BJ (cell line): ENCODE measurements at regions not wholly inside any gene's neighbourhood (a gene's known extent, or its start where the extent isn't known, plus 50 kb on each side); places are given as distances from the start of the nearest gene placed in this dataset.

Source experiments
- CTCF ChIA-PET: fragments of 350-600 bp; formaldehyde crosslinking; extraction: SDS; loops from one replicate; lab custom pipeline; 2021; ENCODE audit warnings: antibody characterized with exemption, inconsistent platforms; lab: Yijun Ruan, JAX
- POLR2A ChIA-PET: fragments of 300-600 bp; sonication (Branson Sonifier 250); formaldehyde crosslinking; extraction: SDS; loops from one replicate; lab custom pipeline; 2021; ENCODE audit warnings: antibody characterized with exemption; lab: Charles Lee
- DNase-seq: peaks from one replicate; pipeline ENCODE4 v3.0.0-alpha.2; 2011; ENCODE audit warnings: low read depth
- H3K27me3 ChIP-seq: 2 replicates; pipeline ENCODE4 v1.6.0; 2011; ENCODE audit warnings: low read length; ENCODE audit not compliant: control insufficient read depth, insufficient read depth
- H3K36me3 ChIP-seq: 2 replicates; pipeline ENCODE4 v1.5.1; 2011; ENCODE audit warnings: low read length; ENCODE audit not compliant: control insufficient read depth, insufficient read depth
- H3K4me3 ChIP-seq: 2 replicates; pipeline ENCODE4 v1.5.1; 2011; ENCODE audit warnings: low read depth, mild to moderate bottlenecking, control low read depth, low read length
- TF ChIP-seq, protein P1 (sequence below): IDR thresholded peaks from 2 replicates; pipeline ENCODE4 v1.5.1; 2011; ENCODE audit warnings: low read depth, mild to moderate bottlenecking, control low read depth, inconsistent platforms, low read length, moderate library complexity; ENCODE audit not compliant: insufficient read depth

DNA sequence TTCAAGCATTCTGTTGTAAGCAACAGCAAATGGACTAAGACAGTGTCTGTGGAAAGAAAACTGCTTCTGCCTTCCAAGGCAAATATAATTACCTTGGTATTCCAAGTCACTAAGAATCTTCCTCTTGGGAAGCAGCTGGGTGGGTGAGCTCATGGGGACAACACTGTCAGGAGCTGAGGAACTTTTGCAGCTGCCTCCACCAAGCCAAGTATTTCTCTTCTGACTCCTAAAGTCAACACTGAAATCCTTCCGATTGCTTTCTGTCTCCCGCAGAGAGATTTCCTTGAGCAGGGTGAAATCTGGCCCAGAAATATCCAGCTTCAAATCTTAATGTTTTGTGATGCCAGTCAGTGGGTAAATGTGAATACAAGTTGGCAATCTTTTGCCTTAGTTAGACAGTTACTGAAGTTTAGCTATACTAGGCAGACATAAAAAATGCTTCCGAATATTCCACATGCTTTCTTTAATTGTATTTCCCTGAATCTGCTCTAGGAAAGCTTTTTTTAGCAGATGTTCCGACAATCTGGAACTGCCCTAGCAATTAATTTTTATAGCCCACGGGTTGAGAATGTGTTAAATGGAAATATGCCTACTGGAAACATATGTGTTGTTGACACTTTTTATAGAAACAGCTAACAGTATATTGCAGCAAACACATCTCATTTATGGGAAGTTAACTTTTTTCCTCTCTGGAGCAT is 369.9 kb upstream of the DAB2 start:
- no peak overlapping the region for H3K4me3 ChIP-seq
- no peaks in the 10 kb centered on the region for H3K36me3 ChIP-seq
- TF ChIP-seq, protein P1, sequence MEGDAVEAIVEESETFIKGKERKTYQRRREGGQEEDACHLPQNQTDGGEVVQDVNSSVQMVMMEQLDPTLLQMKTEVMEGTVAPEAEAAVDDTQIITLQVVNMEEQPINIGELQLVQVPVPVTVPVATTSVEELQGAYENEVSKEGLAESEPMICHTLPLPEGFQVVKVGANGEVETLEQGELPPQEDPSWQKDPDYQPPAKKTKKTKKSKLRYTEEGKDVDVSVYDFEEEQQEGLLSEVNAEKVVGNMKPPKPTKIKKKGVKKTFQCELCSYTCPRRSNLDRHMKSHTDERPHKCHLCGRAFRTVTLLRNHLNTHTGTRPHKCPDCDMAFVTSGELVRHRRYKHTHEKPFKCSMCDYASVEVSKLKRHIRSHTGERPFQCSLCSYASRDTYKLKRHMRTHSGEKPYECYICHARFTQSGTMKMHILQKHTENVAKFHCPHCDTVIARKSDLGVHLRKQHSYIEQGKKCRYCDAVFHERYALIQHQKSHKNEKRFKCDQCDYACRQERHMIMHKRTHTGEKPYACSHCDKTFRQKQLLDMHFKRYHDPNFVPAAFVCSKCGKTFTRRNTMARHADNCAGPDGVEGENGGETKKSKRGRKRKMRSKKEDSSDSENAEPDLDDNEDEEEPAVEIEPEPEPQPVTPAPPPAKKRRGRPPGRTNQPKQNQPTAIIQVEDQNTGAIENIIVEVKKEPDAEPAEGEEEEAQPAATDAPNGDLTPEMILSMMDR = no peak
- CTCF ChIA-PET = interaction anchor here (0.8 kb wide), 1 partner anchor 32 kb away, joined by 3 read pairs; no protein-coding TSS in a partner anchor
- POLR2A ChIA-PET = interaction anchor here (0.6 kb wide), 1 partner anchor 420 kb away, joined by 3 read pairs; no protein-coding TSS in a partner anchor
- H3K27me3 ChIP-seq = peaks cover 3% of the 10 kb centered on the region
- no peak for DNase-seq

- POLR2A ChIA-PET = no interaction called here
- TF ChIP-seq, protein P1 = no peak
Observed at GRCh38 chr5:39785410-39785809, 360.6 kb upstream of the DAB2 start.

GRCh38 chr5:39783756-39784421 is 359.1 kb upstream of the DAB2 start:
- DNase-seq = peak; percentile 32
- TF ChIP-seq, protein P1 = no peak
- Histone ChIP-seq H3K27me3 (no peaks in the 10 kb centered on the region), H3K4me3 (no peak overlapping the region), H3K36me3 (no peaks in the 10 kb centered on the region)
- CTCF ChIA-PET = no interaction called here
- POLR2A ChIA-PET = no interaction called here

More at GRCh38 chr5:39785410-39785809, 360.6 kb upstream of the DAB2 start:
- CTCF ChIA-PET = interaction anchor here (1.0 kb wide), 1 partner anchor 15 kb away, joined by 4 read pairs; no protein-coding TSS in a partner anchor
- no peak for DNase-seq
- H3K36me3 ChIP-seq = no peaks in the 10 kb centered on the region
- H3K27me3 ChIP-seq = no peaks in the 10 kb centered on the region
- H3K4me3 ChIP-seq = no peak overlapping the region

- Histone ChIP-seq H3K4me3 (no peak overlapping the region), H3K36me3 (no peaks in the 10 kb centered on the region), H3K27me3 (no peaks in the 10 kb centered on the region)
- DNase-seq = no peak
- CTCF ChIA-PET = interaction anchor here (1.0 kb wide), 1 partner anchor 9 kb away, joined by 3 read pairs; no protein-coding TSS in a partner anchor
- TF ChIP-seq, protein P1 = no peak
- POLR2A ChIA-PET = no interaction called here
Observed at GRCh38 chr5:39780347-39780746, 355.6 kb upstream of the DAB2 start.

- Histone ChIP-seq H3K36me3 (no peaks in the 10 kb centered on the region), H3K4me3 (no peak overlapping the region), H3K27me3 (no peaks in the 10 kb centered on the region)
- TF ChIP-seq, protein P1 = no peak
- no peak for DNase-seq
- POLR2A ChIA-PET = no interaction called here
- CTCF ChIA-PET = interaction anchor here (1.0 kb wide), 1 partner anchor 8 kb away, joined by 3 read pairs; no protein-coding TSS in a partner anchor
Observed at GRCh38 chr5:39779831-39780230, 355.1 kb upstream of the DAB2 start.
